Eye (tissue), 1 donor: ENCODE measurements at regions not wholly inside any gene's neighbourhood (a gene's known extent, or its start where the extent isn't known, plus 50 kb on each side); places are given as distances from the start of the nearest gene placed in this dataset.
"Not testable (repeated sequence)": the region's sequence is repeated elsewhere in the genome, so short reads cannot be mapped to it uniquely, and the experiment has no call there.

Experiments
- DNase-seq: peaks from one replicate; pipeline ENCODE4 v3.0.0-alpha.2; 2015

- DNase-seq: no peak
Measured at GRCh38 chr6:1197309-1197708, 114.6 kb upstream of the FOXQ1 start.

- no peak for DNase-seq
Measured at GRCh38 chr6:1191141-1191630, 120.7 kb upstream of the FOXQ1 start.

- DNase-seq: peak; percentile 54
Measured at GRCh38 chr6:1190366-1190765, 121.5 kb upstream of the FOXQ1 start.

- no peak for DNase-seq
Measured at GRCh38 chr6:1188199-1188598, 123.7 kb upstream of the FOXQ1 start.

GRCh38 chr6:1187293-1188131 is 124.4 kb upstream of the FOXQ1 start:
- DNase-seq: no peak

- DNase-seq: no peak
Measured at GRCh38 chr6:1184318-1184717, 127.6 kb upstream of the FOXQ1 start.

GRCh38 chr6:1182722-1183521 is 129.0 kb upstream of the FOXQ1 start:
- no peak for DNase-seq

GRCh38 chr6:1181939-1182605 is 129.8 kb upstream of the FOXQ1 start:
- no peak for DNase-seq

GRCh38 chr6:1179571-1180459 is 132.1 kb upstream of the FOXQ1 start:
- DNase-seq: no peak

GRCh38 chr6:1178590-1178989 is 133.3 kb upstream of the FOXQ1 start:
- no peak for DNase-seq

- DNase-seq: no peak
Measured at GRCh38 chr6:1176567-1176966, 135.3 kb upstream of the FOXQ1 start.

- no peak for DNase-seq
Measured at GRCh38 chr6:1175877-1176276, 136.0 kb upstream of the FOXQ1 start.

GRCh38 chr6:1170794-1171193 is 141.1 kb upstream of the FOXQ1 start:
- DNase-seq: peak; percentile 50

- DNase-seq: no peak
Measured at GRCh38 chr6:1164600-1164999, 147.3 kb upstream of the FOXQ1 start.

GRCh38 chr6:1163501-1163900 is 148.4 kb upstream of the FOXQ1 start:
- DNase-seq: no peak

- no peak for DNase-seq
Measured at GRCh38 chr6:1162367-1163275, 149.3 kb upstream of the FOXQ1 start.

- not testable (repeated sequence) for DNase-seq
Measured at GRCh38 chr6:1156411-1156810, 155.5 kb upstream of the FOXQ1 start.

GRCh38 chr6:1153696-1154245 is 158.1 kb upstream of the FOXQ1 start:
- DNase-seq: peak; percentile 13

GRCh38 chr6:1146500-1146899 is 165.4 kb upstream of the FOXQ1 start:
- no peak for DNase-seq

GRCh38 chr6:1145768-1146218 is 166.1 kb upstream of the FOXQ1 start:
- no peak for DNase-seq
